ENCODE measurements at regions not wholly inside any gene's neighbourhood (a gene's known extent, or its start where the extent isn't known, plus 50 kb on each side); places are given as distances from the start of the nearest gene placed in this dataset.

- no peak overlapping the region for H3K4me3 ChIP-seq (ENCODE audit: low read depth, low read length)
- TF ChIP-seq ZNF670 (tag by site-specific recombination; IDR thresholded peaks at IDR 0.05; ENCODE audit: low read depth), result no peak
- TF ChIP-seq OVOL3 (tag by site-specific recombination; IDR thresholded peaks at IDR 0.05), result no peak
- TF ChIP-seq MYNN (tag by site-specific recombination; IDR thresholded peaks at IDR 0.05; ENCODE audit: borderline replicate concordance), result no peak
- no peak for TF ChIP-seq ZNF155 (tag by site-specific recombination; IDR thresholded peaks at IDR 0.05)
- TF ChIP-seq ZFP41 (tag by site-specific recombination; IDR thresholded peaks at IDR 0.05; ENCODE audit: borderline replicate concordance), result no peak
- POLR2A ChIA-PET, result no interaction called here
- H3K4me1 ChIP-seq (ENCODE audit: control insufficient read depth, insufficient read depth, low read length), result no peaks in the 10 kb centered on the region
- no peaks in the 10 kb centered on the region for H3K36me3 ChIP-seq (ENCODE audit: control insufficient read depth in 2 of 2, insufficient read depth in 1 of 2, low read length in 2 of 2)
- no peaks in the 10 kb centered on the region for H3K9me3 ChIP-seq (ENCODE audit: control insufficient read depth, insufficient read depth, low read depth, low read length)
- H3K27ac ChIP-seq (ENCODE audit: extremely low read depth, low read depth, low read length), result no peak overlapping the region
- CTCF ChIA-PET, result no interaction called here
These were observed 2233.4 kb downstream of the TP53TG3F start for GRCh38 chr16:35692824-35693223.

- no peaks in the 10 kb centered on the region for H3K9me3 ChIP-seq (ENCODE audit: control insufficient read depth, insufficient read depth, low read depth, low read length)
- H3K4me3 ChIP-seq (ENCODE audit: low read depth, low read length), result no peak overlapping the region
- no peak overlapping the region for H3K27ac ChIP-seq (ENCODE audit: extremely low read depth, low read depth, low read length)
- H3K36me3 ChIP-seq (ENCODE audit: control insufficient read depth in 2 of 2, insufficient read depth in 1 of 2, low read length in 2 of 2), result no peaks in the 10 kb centered on the region
- CTCF ChIA-PET, result no interaction called here
- POLR2A ChIA-PET, result no interaction called here
- no peak for TF ChIP-seq ZNF350 (tag by site-specific recombination; IDR thresholded peaks at IDR 0.05)
- no peak for TF ChIP-seq ZNF433 (tag by site-specific recombination; IDR thresholded peaks at IDR 0.05; ENCODE audit: low read depth)
- no peak for TF ChIP-seq ZNF560 (tag by site-specific recombination; IDR thresholded peaks at IDR 0.05; ENCODE audit: borderline replicate concordance)
- no peak for TF ChIP-seq ZNF626 (tag by site-specific recombination; IDR thresholded peaks at IDR 0.05)
- no peak for TF ChIP-seq ZNF561 (tag by site-specific recombination; IDR thresholded peaks at IDR 0.05; ENCODE audit: borderline replicate concordance)
- no peak for TF ChIP-seq ZSCAN16 (tag by site-specific recombination; IDR thresholded peaks at IDR 0.05)
- H3K4me1 ChIP-seq (ENCODE audit: control insufficient read depth, insufficient read depth, low read length), result no peaks in the 10 kb centered on the region
These were observed 2247.5 kb downstream of the TP53TG3F start for GRCh38 chr16:35706901-35707300.

DNA sequence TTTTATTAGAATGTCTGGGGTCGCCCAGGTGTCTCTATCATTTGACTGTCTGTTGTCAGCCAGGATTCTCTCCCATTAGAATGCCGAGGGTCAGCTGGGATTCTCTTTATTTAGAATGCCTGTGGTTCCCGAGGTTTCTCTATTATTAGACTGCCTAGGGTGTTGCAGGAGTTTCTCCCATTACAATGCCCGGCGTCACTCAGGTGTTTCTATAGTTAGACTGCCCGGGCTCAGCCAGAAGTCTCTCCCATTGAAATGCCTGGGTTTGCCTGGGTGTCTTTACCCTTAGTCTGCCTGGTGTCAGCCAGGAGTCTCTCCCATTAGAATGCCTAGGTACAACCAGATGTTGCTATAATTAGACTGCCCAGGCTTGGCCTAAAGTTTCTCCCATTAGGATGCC lies 2252.0 kb downstream of the TP53TG3F start:
- Histone ChIP-seq H3K9me3 (ENCODE audit: control insufficient read depth, insufficient read depth, low read depth, low read length) (no peaks in the 10 kb centered on the region), H3K4me1 (ENCODE audit: control insufficient read depth, insufficient read depth, low read length) (no peaks in the 10 kb centered on the region), H3K36me3 (ENCODE audit: control insufficient read depth in 2 of 2, insufficient read depth in 1 of 2, low read length in 2 of 2) (no peaks in the 10 kb centered on the region), H3K4me3 (ENCODE audit: low read depth, low read length) (no peak overlapping the region), H3K27ac (ENCODE audit: extremely low read depth, low read depth, low read length) (no peak overlapping the region)
- TF ChIP-seq, protein P1, sequence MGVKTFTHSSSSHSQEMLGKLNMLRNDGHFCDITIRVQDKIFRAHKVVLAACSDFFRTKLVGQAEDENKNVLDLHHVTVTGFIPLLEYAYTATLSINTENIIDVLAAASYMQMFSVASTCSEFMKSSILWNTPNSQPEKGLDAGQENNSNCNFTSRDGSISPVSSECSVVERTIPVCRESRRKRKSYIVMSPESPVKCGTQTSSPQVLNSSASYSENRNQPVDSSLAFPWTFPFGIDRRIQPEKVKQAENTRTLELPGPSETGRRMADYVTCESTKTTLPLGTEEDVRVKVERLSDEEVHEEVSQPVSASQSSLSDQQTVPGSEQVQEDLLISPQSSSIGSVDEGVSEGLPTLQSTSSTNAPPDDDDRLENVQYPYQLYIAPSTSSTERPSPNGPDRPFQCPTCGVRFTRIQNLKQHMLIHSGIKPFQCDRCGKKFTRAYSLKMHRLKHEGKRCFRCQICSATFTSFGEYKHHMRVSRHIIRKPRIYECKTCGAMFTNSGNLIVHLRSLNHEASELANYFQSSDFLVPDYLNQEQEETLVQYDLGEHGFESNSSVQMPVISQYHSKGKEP (tag by site-specific recombination; IDR thresholded peaks at IDR 0.05), result no peak
- TF ChIP-seq YY2 (tag by site-specific recombination; IDR thresholded peaks at IDR 0.05) (no peak), ZNF571 (tag by site-specific recombination; IDR thresholded peaks at IDR 0.05) (no peak), ZNF112 (tag by site-specific recombination; IDR thresholded peaks at IDR 0.05) (no peak), ZNF610 (tag by site-specific recombination; IDR thresholded peaks at IDR 0.05; ENCODE audit: borderline replicate concordance) (no peak), ZNF16 (tag by site-specific recombination; IDR thresholded peaks at IDR 0.05; ENCODE audit: low read depth) (no peak), ZNF155 (tag by site-specific recombination; IDR thresholded peaks at IDR 0.05) (no peak), ZBTB8A (tag by site-specific recombination; IDR thresholded peaks at IDR 0.05) (no peak), RBAK (tag by site-specific recombination; IDR thresholded peaks at IDR 0.05) (no peak), ZNF670 (tag by site-specific recombination; IDR thresholded peaks at IDR 0.05; ENCODE audit: low read depth) (no peak), ZNF654 (tag by site-specific recombination; IDR thresholded peaks at IDR 0.05; ENCODE audit: low read depth) (no peak), ZNF521 (tag by site-specific recombination; IDR thresholded peaks at IDR 0.05) (no peak), BCL11A (tag by site-specific recombination; IDR thresholded peaks at IDR 0.05; ENCODE audit: low read depth) (no peak)
- CTCF ChIA-PET, result no interaction called here
- POLR2A ChIA-PET, result no interaction called here
